Liver (tissue), 7 donors: ENCODE measurements at regions not wholly inside any gene's neighbourhood (a gene's known extent, or its start where the extent isn't known, plus 50 kb on each side); places are given as distances from the start of the nearest gene placed in this dataset.

Experiments
- DNase-seq: peaks from one replicate; pipeline ENCODE4 v3.0.0-alpha.2; 2017; ENCODE audit warnings: low spot score
- H3K27ac ChIP-seq, 2 donors: one replicate each; pipeline ENCODE4 v1.7.0; 2013; ENCODE audit warnings: inconsistent platforms in 2 of 2, low read length in 2 of 2, control low read depth in 1 of 2, low read depth in 1 of 2, mild to moderate bottlenecking in 1 of 2
- H3K27me3 ChIP-seq, 4 donors: one replicate each; pipeline versions ENCODE4 v1.6.1 to v1.7.0; 2013; ENCODE audit warnings: low read length in 3 of 4, inconsistent platforms in 1 of 4, mild to moderate bottlenecking in 1 of 4, moderate library complexity in 1 of 4; ENCODE audit not compliant: control insufficient read depth in 4 of 4, insufficient read depth in 4 of 4
- H3K36me3 ChIP-seq, 4 donors: one replicate each; pipeline versions ENCODE4 v1.6.1 to v1.7.0; 2013; ENCODE audit warnings: low read length in 3 of 4, mild to moderate bottlenecking in 3 of 4, low read depth in 1 of 4, moderate library complexity in 1 of 4; ENCODE audit not compliant: control insufficient read depth in 4 of 4, insufficient read depth in 3 of 4
- H3K4me1 ChIP-seq, 4 donors: one replicate each; pipeline versions ENCODE4 v1.6.1 to v1.7.0; 2013; ENCODE audit warnings: low read length in 3 of 4, mild to moderate bottlenecking in 3 of 4, moderate library complexity in 1 of 4; ENCODE audit not compliant: control insufficient read depth in 4 of 4, insufficient read depth in 4 of 4
- H3K4me3 ChIP-seq, 3 donors: one replicate each; pipeline versions ENCODE4 v1.6.1 to v1.7.0; 2013; ENCODE audit warnings: low read length in 3 of 3, control low read depth in 1 of 3, low read depth in 1 of 3, mild to moderate bottlenecking in 1 of 3
- H3K9ac ChIP-seq, 2 donors: one replicate each; pipeline ENCODE4 v1.7.0; 2013; ENCODE audit warnings: low read length in 2 of 2, mild to moderate bottlenecking in 2 of 2, moderate library complexity in 2 of 2, control low read depth in 1 of 2, low read depth in 1 of 2
- H3K9me3 ChIP-seq, 4 donors: one replicate each; pipeline versions ENCODE4 v1.6.1 to v1.7.0; 2013; ENCODE audit warnings: low read length in 3 of 4; ENCODE audit not compliant: control insufficient read depth in 4 of 4
- EGR1 ChIP-seq, 2 donors: IDR thresholded peaks; 2 replicates each; pipeline ENCODE4 v1.6.1; 2016 to 2018; ENCODE audit warnings: antibody characterized with exemption in 2 of 2, low read depth in 2 of 2
- FOXA2 ChIP-seq: IDR thresholded peaks from 2 replicates; pipeline ENCODE4 v1.6.1; 2016; ENCODE audit warnings: antibody characterized with exemption
- GABPA ChIP-seq, 2 donors: IDR thresholded peaks in 1 of 2; conservative IDR thresholded peaks in 1 of 2; 2 replicates each; pipeline ENCODE4 v1.6.1; 2016; ENCODE audit warnings: antibody characterized with exemption in 2 of 2, mild to moderate bottlenecking in 1 of 2, moderate library complexity in 1 of 2
- HNF4G ChIP-seq: IDR thresholded peaks from 2 replicates; pipeline ENCODE4 v1.6.1; 2016; ENCODE audit warnings: antibody characterized with exemption
- NR2F2 ChIP-seq: IDR thresholded peaks from 2 replicates; pipeline ENCODE4 v1.6.1; 2016; ENCODE audit warnings: antibody characterized with exemption
- RXRA ChIP-seq, 2 donors: IDR thresholded peaks; 2 replicates each; pipeline ENCODE4 v1.6.1; 2017 to 2018; ENCODE audit warnings: antibody characterized with exemption in 2 of 2, mild to moderate bottlenecking in 1 of 2
- TAF1 ChIP-seq: conservative IDR thresholded peaks from 2 replicates; pipeline ENCODE4 v1.6.1; 2016; ENCODE audit warnings: antibody characterized with exemption, mild to moderate bottlenecking
- YY1 ChIP-seq: IDR thresholded peaks from 2 replicates; pipeline ENCODE4 v1.6.1; 2016; ENCODE audit warnings: antibody characterized with exemption, mild to moderate bottlenecking
- WGBS: extraction: QIAGEN DNeasy Blood & Tissue Kit; methylation state at CpG from one replicate; pipeline ENCODE4 v1.1.7; 2013; 5-methylcytosine and 5-hydroxymethylcytosine counted together
- TF ChIP-seq, protein P1 (sequence below): IDR thresholded peaks from 2 replicates; pipeline ENCODE4 v1.6.1; 2016; ENCODE audit warnings: antibody characterized with exemption
- TF ChIP-seq, protein P2 (sequence below): IDR thresholded peaks from 2 replicates; pipeline ENCODE4 v1.6.1; 2016; ENCODE audit warnings: antibody characterized with exemption
- TF ChIP-seq, protein P3 (sequence below): IDR thresholded peaks from 2 replicates; pipeline ENCODE4 v1.6.1; 2016; ENCODE audit warnings: antibody characterized with exemption
- donor health status: healthy.
- donor health status: healthy.
- donor health status: healthy.
- donor health status: healthy.

DNA sequence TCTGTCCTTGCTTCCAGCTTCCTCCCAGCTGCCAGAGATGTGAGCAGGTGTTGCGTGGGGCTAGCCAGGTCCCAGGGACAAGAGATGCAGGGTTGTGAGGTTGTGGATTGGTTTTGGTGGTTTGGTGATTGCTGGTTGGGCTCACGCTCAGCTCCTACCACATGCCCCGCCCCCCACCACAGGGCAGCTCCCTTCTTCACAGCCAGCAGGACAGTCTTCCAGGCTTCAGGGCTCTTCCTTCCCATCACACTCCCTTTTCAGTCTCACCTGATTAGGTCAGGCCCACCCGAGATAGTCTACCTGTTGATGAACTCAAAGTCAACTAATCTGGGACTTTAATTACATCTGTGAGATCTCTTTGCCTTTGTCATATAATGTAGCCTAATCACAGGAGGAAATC, 52.0 kb upstream of the GLI2 start:
- Histone ChIP-seq H3K4me1 (peaks cover 0 to 4% (median 3%) of the 10 kb centered on the region in 4 donors), H3K4me3 (no peak overlapping the region), H3K27me3 (peaks cover 0 to 2% (median under 1%) of the 10 kb centered on the region in 4 donors), H3K27ac (no peak overlapping the region), H3K9ac (no peak overlapping the region), H3K36me3 (no peaks in the 10 kb centered on the region), H3K9me3 (no peaks in the 10 kb centered on the region)
- DNase-seq: no peak
- TF ChIP-seq, protein P1, sequence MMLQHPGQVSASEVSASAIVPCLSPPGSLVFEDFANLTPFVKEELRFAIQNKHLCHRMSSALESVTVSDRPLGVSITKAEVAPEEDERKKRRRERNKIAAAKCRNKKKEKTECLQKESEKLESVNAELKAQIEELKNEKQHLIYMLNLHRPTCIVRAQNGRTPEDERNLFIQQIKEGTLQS: no peak
- TF ChIP-seq TAF1 (no peak), NR2F2 (no peak), GABPA (IDR thresholded peaks at IDR 0.05 in 1 of 2, conservative IDR thresholded peaks at IDR 0.05 in 1 of 2) (no peak), RXRA (IDR thresholded peaks at IDR 0.05) (no peak), FOXA2 (no peak), HNF4G (no peak), EGR1 (IDR thresholded peaks at IDR 0.05; ENCODE audit: low read depth in 2 of 2) (no peak)
- TF ChIP-seq, protein P2, sequence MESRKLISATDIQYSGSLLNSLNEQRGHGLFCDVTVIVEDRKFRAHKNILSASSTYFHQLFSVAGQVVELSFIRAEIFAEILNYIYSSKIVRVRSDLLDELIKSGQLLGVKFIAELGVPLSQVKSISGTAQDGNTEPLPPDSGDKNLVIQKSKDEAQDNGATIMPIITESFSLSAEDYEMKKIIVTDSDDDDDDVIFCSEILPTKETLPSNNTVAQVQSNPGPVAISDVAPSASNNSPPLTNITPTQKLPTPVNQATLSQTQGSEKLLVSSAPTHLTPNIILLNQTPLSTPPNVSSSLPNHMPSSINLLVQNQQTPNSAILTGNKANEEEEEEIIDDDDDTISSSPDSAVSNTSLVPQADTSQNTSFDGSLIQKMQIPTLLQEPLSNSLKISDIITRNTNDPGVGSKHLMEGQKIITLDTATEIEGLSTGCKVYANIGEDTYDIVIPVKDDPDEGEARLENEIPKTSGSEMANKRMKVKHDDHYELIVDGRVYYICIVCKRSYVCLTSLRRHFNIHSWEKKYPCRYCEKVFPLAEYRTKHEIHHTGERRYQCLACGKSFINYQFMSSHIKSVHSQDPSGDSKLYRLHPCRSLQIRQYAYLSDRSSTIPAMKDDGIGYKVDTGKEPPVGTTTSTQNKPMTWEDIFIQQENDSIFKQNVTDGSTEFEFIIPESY: no peak
- TF ChIP-seq, protein P3, sequence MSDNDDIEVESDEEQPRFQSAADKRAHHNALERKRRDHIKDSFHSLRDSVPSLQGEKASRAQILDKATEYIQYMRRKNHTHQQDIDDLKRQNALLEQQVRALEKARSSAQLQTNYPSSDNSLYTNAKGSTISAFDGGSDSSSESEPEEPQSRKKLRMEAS: no peak
- 77% methylated on average over 4 of the region's 4 CpGs for WGBS

DNA sequence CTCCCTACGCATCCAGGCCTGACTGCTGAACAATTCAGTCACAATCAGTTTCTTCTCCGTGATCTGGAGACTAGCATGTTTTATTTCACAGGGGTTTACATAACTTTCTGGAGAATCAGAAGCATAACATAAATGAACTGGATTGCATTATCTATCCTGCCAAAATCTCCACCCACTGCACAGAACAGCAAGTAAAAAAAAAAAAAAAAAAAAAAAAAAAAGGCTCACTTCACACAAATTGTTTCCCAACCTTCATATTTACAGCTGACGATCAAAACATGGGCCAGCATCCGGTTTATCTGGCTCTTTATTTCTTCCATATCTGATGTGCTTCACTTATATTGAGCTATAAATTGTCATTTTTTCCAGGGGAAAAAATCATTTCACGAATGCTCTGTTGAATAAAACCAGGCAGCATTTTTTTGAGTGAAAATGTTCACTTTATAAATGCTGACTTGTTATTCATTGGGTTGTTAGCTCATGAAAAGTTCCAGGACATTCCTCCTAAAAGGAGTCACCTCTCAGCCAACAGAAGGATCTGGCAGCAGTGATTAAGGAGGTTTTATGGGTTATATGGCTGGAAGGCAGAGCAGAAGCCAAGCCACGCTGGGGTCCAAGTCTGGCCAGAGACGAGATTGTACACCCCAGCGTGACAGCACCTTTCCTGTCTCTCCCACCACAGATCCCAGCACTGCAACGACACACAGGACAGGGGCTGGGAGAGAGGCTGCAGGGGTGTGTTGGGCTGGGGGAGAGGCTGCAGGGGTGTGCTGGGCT, 51.2 kb upstream of the GLI2 start:
- H3K9me3 ChIP-seq: no peaks in the 10 kb centered on the region
- H3K4me1 ChIP-seq: peaks cover 0 to 4% (median 3%) of the 10 kb centered on the region in 4 donors
- H3K27ac ChIP-seq: no peak overlapping the region
- WGBS: 75% methylated on average over 9 of the region's 9 CpGs
- H3K27me3 ChIP-seq: peaks cover 0 to 2% (median under 1%) of the 10 kb centered on the region in 4 donors
- no peak overlapping the region for H3K9ac ChIP-seq
- no peaks in the 10 kb centered on the region for H3K36me3 ChIP-seq
- H3K4me3 ChIP-seq: no peak overlapping the region
- TF ChIP-seq NR2F2: no peak
- TF ChIP-seq, protein P1: no peak
- no peak for TF ChIP-seq YY1
- TF ChIP-seq, protein P2: no peak
- no peak for TF ChIP-seq FOXA2
- TF ChIP-seq, protein P3: no peak
- DNase-seq: no peak
